ENCODE measurements at regions not wholly inside any gene's neighbourhood (a gene's known extent, or its start where the extent isn't known, plus 50 kb on each side); places are given as distances from the start of the nearest gene placed in this dataset.

GRCh38 chr2:208545403-208546042 is 138.9 kb downstream of the PTH2R start:
- DNase-seq = no peak

- no peak for DNase-seq
Measured at GRCh38 chr2:208546107-208546506, 139.5 kb downstream of the PTH2R start.

GRCh38 chr2:208546860-208547650 is 140.5 kb downstream of the PTH2R start:
- DNase-seq = no peak

- no peak for DNase-seq
Measured at GRCh38 chr2:208548700-208549099, 142.1 kb downstream of the PTH2R start.

- DNase-seq = no peak
Measured at GRCh38 chr2:208549546-208550158, 143.1 kb downstream of the PTH2R start.

GRCh38 chr2:208552943-208553342 is 146.4 kb downstream of the PTH2R start:
- DNase-seq = no peak

- DNase-seq = no peak
Measured at GRCh38 chr2:208556983-208557484, 150.4 kb downstream of the PTH2R start.

- no peak for DNase-seq
Measured at GRCh38 chr2:208565690-208566416, 159.3 kb downstream of the PTH2R start.

GRCh38 chr2:208568203-208568602 is 161.6 kb downstream of the PTH2R start:
- no peak for DNase-seq

- DNase-seq = no peak
Measured at GRCh38 chr2:208570066-208570465, 163.5 kb downstream of the PTH2R start.

- no peak for DNase-seq
Measured at GRCh38 chr2:208570851-208571763, 164.5 kb downstream of the PTH2R start.

- no peak for DNase-seq
Measured at GRCh38 chr2:208571764-208572131, 165.2 kb downstream of the PTH2R start.

- no peak for DNase-seq
Measured at GRCh38 chr2:208573569-208573968, 167.0 kb downstream of the PTH2R start.

GRCh38 chr2:208579678-208580077 is 173.1 kb downstream of the PTH2R start:
- DNase-seq = no peak

- DNase-seq = no peak
Measured at GRCh38 chr2:208584378-208584985, 177.9 kb downstream of the PTH2R start.

- DNase-seq = no peak
Measured at GRCh38 chr2:208586516-208586915, 179.9 kb downstream of the PTH2R start.

GRCh38 chr2:208594642-208595385 is 188.2 kb downstream of the PTH2R start:
- no peak for DNase-seq

GRCh38 chr2:208595386-208596275 is 189.0 kb downstream of the PTH2R start:
- no peak for DNase-seq

- DNase-seq = no peak
Measured at GRCh38 chr2:208607694-208608093, 201.1 kb downstream of the PTH2R start.
